ENCODE measurements at regions not wholly inside any gene's neighbourhood (a gene's known extent, or its start where the extent isn't known, plus 50 kb on each side); places are given as distances from the start of the nearest gene placed in this dataset.

GRCh38 chr7:155993420-155994278 lies 181.4 kb upstream of the SHH start:
- TF ChIP-seq FOXM1 (IDR thresholded peaks at IDR 0.05; ENCODE audit: borderline replicate concordance) (no peak), SUZ12 (IDR thresholded peaks at IDR 0.05) (no peak), HDGF (IDR thresholded peaks at IDR 0.05; ENCODE audit: borderline replicate concordance) (no peak), ARNT (IDR thresholded peaks at IDR 0.05) (no peak), SP1 (IDR thresholded peaks at IDR 0.05) (no peak), LEF1 (IDR thresholded peaks at IDR 0.05; ENCODE audit: borderline replicate concordance) (no peak), TARDBP (IDR thresholded peaks at IDR 0.05) (no peak), L3MBTL2 (conservative IDR thresholded peaks at IDR 0.05) (no peak), FOXK2 (IDR thresholded peaks at IDR 0.05) (no peak), BHLHE40 (IDR thresholded peaks at IDR 0.05; ENCODE audit: borderline replicate concordance) (no peak)
